ENCODE measurements at regions not wholly inside any gene's neighbourhood (a gene's known extent, or its start where the extent isn't known, plus 50 kb on each side); places are given as distances from the start of the nearest gene placed in this dataset.
A peak's percentile ranks its signal among the peaks of the same experiment; 100 is the strongest.
"Not testable (repeated sequence)": the region's sequence is repeated elsewhere in the genome, so short reads cannot be mapped to it uniquely, and the experiment has no call there.

DNA sequence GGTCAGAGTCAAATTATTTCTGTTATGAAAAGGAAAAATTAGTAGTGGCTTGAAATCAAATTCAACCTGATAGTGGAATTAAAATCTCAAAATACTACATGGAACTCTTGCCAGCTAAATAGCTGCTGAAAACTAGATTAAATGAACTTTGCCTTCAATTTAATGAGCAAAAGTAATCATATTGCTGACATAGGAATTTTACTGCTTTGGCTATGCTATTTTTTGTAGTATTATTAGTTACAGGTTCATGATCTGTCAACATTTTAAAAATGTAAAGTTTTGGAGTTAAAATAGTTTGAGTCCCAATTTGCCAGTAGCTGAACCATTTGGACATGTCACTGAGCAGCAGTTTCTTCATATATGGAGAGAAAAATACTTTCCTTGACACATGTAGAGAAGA, 81.4 kb downstream of the RERGL start:
- DNase-seq (ENCODE audit: low read depth), result no peak

DNA sequence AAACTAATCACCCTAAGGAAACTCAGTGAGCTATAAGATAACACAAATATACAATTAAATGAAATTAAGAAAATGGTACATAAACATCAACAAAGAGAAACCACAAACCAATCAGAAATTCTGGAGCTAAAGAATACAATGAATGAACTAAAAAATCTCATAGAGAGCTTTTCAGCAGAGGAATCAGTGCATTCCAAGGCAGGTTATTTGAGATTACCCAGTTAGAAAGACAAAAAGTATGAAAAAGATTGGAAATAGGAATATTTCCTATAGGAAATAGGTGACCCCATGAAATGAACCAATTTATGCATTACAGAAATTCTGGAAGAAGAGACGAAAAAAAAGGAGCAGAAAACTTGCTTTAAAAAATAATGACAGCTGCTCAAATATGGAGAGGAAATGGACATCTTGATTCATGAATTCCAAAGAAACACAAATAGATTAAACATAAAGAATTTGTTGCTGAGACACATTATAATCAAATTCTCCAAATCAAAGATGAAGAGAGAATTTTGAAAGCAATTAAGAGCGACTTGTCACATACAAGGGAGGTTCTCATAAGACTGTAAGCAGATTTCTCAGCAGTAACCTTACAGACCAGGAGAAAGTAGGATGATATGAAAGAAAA, 90.7 kb downstream of the RERGL start:
- no peak for DNase-seq (ENCODE audit: low read depth)

DNA sequence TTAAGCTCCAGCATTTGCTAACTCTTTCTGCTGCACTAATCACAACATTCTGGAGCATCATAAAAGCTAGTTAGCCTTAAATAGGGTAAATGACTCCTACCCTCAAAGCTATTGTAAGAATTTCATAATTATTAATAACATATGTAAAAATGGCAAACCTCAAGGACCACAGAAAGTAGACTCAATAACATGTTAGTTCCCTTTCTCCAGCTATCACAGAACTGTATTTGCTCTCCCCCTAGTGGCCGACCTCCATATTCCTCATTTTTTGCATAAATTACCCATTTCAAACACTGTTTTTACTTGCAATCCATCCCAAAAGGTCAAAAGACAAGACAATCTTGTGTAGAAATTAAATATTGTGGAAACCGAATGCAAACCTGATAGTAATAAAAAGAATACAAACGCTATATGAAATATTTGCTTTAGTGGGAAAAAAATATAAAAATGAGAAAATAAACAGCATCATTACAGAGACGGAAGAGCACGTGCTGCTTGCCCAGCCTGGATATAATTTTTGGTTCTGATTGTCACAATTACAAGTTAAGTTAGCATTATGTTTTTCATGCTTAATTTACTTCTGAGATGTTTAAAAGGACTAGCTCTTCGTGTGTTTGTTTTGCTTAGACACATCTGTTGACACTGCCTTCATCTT, 97.9 kb downstream of the RERGL start:
- DNase-seq (ENCODE audit: low read depth), result peak; percentile 14

DNA sequence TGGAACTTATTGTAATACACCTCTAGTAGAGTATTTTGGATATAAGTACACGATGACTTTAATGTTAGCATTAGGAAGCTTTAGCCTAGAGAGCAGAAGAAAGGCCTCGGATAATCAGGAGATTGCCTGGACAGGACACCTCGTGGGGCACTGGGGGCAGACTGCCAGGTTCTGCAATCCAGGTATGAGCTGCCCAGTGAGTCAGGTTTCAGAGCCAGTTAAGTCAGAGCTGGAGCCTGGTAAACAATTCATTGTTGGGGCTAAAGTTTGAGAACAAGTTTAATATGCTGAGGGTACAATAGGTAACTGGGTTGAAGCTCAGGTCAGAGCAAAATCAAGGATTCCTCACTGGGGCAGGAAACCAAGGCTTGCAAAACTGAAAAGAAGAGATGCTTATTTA, 107.4 kb downstream of the RERGL start:
- DNase-seq (ENCODE audit: low read depth), result no peak

DNA sequence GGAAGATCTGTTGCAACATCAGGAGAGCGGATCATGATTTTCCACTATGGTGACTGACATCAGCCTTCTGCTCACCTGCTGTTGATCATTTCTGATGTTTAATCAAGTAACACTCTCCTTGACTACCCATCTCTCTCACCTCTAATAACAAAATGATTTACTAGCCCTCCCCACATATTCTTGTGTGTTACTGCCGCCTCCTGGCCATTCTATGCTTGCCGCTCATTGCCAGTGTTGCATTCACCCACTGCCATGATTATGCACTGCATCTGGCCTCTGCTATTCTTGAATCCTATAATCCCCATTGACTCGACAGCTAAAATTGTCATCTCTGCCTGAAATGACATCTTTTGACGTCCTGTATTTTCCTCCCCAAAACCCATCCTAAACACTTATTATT, 113.8 kb downstream of the RERGL start:
- no peak for DNase-seq (ENCODE audit: low read depth)

DNA sequence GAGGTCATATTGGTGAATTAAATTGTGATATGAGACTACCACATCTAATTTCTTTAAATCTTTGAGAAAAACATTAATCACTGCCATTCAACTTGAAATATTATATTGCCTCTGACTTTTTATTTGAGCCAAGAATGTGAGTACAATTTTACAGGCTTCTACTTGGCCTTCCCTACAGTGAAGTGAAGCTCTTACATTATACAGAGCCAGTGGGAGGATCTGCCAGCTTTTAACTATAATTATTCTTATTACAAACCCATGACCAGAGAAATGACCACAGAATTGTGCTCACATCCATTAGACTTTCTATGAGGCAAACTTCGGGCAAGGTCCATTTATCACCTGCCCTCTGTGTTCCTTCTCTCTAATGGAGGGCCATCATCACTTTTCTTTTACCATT, 114.2 kb downstream of the RERGL start:
- no peak for DNase-seq (ENCODE audit: low read depth)

DNA sequence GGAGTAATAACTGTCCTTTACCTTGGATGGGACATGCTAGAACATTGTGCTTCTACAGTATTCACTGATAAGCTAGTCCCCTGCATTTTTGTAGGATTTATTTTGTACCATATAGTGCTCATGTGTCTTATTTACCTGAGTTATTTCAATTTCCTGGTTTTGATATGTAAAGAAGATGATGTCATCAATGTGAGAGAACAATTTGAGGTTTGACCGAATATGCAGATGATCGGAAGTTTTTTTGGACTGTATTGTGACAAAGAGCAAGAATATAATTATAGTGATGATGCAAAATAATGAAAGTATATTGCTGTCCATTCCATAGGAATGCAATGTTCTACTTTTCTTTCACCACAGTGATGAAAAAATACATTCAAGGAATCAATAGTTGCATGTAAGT, 114.8 kb downstream of the RERGL start:
- no peak for DNase-seq (ENCODE audit: low read depth)

DNA sequence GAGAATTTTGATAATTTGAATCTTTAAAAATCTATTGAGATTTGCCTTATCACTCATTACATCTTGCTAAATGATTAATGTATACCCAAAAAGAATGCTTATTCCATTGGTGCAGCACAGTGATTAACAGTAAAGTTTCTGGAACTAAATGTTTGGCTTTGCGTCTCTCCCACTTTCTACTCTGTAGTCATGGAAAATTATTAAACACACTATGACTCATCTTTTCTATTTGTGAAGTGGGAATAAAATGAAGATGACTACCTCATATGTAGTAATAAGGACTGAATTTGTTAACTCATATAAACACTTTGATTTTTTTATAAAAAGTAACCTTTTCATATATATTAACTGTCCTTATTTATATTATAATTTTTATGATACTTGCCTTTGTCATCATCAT, 118.1 kb downstream of the RERGL start:
- peak; percentile 8 for DNase-seq (ENCODE audit: low read depth)

DNA sequence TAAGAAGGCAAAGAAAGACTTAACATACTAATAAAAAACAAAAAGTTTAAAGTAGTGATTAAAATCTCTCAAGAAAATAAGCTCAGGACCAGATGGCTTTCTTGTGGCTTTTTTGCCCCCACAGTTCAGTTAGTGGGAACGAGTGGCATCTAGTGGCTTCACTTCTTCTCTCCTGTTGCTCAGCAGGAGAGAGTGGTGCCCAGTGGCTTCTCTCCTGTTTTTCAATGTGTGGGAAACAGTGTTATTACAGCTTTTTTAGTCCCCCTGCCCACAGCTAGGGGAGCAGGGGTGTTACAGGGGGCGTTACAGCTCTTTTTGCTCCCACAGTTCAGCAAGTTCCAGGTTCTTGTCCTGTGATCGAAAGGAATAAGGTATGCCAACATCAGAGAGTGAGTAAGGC, 135.2 kb downstream of the RERGL start:
- DNase-seq (ENCODE audit: low read depth), result no peak

DNA sequence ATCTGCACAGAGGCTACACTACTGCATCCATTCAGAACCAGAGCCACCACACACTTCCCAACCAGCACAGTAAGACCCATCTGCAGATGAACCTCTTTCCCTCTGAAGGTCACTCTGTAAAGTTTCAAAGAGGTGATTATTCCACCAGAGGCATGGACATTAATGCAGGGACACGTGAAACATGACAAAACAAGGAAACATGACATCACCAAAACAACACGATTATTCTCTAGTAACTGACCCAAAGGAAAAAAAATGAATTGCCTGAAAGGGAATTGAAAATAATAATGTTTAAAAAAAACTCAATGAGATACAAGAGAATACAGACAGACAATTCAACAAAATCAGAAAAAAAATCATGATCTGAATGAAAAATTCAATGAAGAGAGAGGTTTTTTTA, 139.1 kb downstream of the RERGL start:
- DNase-seq (ENCODE audit: low read depth), result no peak

DNA sequence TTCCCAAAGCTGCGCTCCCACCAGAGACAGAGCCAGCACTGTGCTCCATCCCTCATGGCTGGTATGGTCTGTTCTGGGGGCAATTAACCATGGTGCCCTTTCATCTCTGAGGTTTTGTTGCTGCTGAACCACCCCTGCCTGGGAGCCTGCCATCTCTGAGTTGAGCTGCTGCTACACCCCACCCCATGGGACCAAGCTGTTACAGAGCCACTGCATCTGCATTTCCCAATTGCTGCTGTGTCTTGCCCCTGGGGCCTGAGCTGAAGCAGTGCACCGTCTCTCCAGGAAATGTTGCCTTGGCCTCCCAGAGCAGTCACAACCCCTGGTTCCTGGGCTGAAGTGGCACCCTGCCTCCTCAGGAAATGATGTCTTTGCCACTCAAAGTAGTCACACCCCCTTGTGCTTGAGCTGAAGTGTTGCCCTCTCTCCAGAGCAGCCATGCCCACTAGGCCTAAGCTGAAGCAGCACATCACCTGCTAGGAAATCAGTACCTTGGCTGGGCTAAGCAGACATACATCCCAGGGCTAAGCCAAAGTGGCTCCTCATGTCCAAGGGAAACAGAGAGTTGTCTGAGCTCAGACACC, 140.3 kb downstream of the RERGL start:
- DNase-seq (ENCODE audit: low read depth), result no peak

DNA sequence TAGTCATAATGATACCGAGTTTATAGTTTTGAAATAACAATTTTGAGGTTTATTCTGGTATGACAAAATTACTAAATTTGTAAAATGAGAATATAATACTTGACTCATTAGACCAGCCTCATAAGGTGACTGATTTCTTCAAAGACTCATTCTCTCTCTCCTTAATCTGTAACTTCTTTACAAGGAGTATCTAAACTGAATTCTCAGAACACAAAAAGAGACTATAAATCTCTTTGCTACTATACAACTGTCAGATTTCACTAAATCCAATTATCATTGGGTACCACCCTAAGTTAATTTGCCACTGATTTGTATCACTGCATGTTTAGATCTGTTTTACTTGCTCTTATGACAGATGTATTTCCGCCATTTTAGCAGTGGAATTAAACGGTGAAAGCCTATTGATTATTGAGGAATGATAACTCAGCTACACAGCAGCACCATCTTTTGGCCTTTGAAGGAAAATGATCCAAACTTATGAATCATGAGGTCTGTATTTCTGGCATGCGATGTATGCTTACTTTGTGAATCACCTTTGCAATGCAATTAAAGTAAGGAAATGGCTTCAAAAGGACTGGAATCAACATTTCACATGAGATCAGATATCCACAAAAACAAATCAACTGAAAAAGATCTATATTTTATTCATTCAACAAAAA, 161.2 kb downstream of the RERGL start:
- peak; percentile 40 for DNase-seq (ENCODE audit: low read depth)

DNA sequence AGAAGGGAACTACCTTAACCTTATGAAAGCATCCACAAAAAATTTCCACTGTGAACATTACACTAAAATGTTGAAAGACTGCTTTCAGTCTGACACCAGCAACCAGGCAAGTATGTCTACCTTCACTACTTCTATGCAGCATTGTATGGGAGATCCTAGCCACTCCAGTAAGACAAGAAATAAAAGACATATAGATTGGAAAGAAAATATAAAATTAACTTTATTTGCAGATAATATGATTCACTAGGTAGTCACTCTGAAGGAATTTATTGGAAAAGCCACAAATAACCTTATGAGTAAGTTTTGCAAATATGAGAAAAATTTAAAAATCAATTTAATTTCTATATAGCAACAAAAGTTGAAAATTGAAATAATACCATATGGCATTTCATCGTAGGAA, 172.0 kb downstream of the RERGL start:
- no peak for DNase-seq (ENCODE audit: low read depth)

DNA sequence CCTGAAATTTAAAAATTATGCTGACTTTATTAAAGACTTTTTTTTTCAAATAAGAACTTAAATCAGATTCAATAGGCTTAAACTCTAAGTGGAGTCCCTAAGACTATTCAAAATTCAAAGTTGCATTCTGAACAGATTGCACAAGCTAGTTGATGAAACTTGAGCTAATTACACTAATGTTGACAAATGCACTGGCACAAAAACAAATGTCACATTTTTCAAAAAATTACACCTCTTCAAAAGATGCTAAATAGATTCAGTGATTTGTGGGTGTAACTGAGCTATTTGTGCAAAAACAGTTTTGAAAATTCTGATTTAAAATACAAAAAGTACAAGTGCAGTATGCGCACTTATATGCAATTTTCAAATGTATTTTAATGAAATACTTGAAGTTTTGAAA, 205.4 kb downstream of the RERGL start:
- DNase-seq (ENCODE audit: low read depth), result no peak

DNA sequence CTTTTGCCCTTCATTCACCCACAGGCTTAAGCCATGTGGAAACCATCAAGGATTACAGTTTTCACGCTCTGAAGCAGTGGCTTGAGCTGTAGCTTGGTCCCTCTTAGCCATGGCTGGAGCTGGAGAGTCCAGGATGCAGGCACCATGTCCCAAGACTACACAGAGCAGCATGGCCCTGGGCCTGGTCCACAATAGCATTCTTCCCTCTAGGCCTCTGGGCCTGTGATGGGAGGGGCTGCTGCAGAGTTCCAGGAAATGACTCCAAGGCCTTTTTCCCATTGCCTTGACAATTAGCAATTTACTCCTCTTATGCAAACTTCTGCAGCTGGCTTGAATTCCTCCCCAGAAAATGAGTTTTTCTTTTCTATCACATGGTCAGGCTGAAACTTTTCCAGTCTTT, 211.3 kb downstream of the RERGL start:
- no peak for DNase-seq (ENCODE audit: low read depth)

DNA sequence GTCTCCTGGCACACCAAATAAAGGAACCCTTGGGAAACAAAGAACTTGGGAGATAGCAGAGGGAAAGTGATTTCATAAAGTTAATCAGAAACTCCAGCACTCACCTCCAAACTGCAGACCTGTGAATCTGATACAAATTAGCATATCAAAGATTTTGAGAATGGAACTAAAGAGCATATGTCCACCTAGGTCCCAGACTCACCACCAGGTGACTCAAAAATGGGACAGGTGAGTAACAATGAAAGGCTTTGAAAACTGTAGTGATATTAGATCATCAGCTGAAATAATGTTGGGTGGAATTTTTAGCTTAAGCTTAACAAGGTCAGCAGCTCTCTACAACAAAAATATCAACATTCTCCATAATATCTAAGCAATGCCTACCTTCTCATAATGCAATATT, 214.8 kb downstream of the RERGL start:
- no peak for DNase-seq (ENCODE audit: low read depth)

DNA sequence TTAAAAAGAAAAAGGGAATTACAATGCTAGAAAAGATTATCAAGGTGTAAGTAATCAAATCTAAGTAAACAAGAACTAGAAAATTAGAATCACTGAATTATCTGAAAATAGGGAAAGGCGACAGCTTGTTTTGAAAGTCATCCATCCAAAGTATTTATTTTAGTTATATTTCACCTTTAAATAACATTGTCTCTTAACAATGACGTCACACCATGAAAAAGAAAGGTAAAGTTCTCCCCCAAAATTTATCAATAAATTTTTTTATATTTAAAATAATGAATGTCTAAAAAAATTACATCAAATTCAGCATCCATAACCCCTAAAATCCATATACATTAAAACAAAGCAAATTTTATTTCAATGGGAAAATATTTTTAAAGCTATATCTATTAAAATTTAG, 223.2 kb downstream of the RERGL start:
- no peak for DNase-seq (ENCODE audit: low read depth)

DNA sequence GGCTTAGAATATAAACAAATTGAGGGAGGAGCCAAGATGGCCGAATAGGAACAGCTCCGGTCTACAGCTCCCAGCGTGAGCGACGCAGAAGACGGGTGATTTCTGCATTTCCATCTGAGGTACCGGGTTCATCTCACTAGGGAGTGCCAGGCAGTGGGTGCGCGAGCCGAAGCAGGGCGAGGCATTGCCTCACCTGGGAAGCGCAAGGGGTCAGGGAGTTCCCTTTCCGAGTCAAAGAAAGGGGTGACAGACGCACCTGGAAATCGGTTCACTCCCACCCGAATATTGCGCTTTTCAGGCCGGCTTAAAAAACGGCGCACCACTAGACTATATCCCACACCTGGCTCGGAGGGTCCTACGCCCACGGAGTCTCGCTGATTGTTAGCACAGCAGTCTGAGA, 234.4 kb downstream of the RERGL start:
- not testable (repeated sequence) for DNase-seq (ENCODE audit: low read depth)

DNA sequence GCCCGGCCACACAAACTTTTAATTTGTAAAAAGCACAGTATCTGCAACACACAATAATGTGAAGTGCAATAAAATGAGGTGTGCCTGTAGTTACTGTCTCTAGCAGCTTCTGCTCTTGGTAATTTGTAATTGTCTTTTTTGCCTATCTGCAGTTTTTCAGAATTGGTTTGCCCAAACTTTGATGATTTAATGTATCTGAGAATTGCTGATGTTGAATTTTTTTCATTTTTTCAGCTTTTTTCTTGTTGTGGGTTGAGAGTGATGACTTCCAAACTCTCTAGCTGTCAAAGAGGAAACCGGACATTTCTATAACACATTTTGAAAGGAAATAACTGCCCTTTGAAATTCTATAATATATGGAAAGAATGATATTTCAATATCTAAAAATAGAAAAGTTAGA, 236.9 kb downstream of the RERGL start:
- no peak for DNase-seq (ENCODE audit: low read depth)

DNA sequence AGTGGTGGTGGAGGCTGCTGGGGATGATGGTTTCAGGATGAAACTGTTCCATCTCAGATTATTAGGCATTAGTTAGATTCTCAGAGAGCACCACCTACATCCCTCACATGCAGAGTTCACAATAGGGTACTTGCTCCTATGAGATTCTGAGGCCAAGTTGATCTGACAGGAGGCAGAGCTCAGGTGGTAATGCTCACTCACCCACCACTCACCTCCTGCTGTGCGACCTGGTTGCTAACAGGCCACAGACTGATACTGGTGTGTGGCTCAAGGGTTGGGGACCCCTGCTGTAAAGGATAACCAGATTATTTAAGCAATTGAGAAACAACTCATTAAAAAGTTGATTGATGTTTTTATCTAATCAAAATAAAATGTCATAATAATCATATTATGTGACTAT, 248.5 kb downstream of the RERGL start:
- no peak for DNase-seq (ENCODE audit: low read depth)

DNA sequence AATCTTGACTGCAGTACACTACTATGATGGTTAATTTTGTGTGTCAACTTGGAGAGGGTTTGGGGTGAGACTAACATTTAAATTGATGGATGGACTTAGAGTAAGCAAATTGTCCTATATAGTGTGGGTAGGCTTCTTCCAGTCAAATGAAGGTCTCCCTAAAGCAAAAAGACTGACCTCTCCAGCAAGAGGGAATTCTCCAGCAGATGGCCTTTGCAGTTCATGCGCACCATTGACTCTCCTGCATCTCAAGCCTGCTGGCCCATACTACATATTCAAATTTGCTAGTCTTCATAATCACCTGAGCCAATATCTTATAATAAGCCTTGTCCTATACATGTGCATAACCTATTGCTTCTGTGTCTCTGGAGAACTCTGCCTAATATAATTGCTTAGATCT, 260.2 kb downstream of the RERGL start:
- DNase-seq (ENCODE audit: low read depth), result no peak

DNA sequence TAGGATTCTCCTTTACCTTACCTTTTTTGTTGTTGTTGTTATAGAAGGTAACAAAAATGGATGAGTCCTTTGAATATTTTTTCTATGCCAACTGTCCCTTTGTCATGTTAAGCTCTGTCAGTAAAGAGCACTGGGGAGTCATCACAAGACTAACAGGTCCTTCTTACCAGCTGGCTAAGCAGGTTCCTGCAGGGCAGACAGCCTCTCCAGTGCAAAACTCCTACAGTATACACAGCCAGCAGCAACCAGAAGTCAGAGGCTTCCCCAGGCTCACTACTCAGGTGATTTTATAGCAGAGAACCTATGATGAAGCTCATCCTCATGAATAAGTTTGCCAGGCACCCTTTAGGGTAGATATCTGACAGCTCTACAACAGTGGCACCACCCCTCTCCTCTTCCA, 271.1 kb downstream of the RERGL start:
- no peak for DNase-seq (ENCODE audit: low read depth)

DNA sequence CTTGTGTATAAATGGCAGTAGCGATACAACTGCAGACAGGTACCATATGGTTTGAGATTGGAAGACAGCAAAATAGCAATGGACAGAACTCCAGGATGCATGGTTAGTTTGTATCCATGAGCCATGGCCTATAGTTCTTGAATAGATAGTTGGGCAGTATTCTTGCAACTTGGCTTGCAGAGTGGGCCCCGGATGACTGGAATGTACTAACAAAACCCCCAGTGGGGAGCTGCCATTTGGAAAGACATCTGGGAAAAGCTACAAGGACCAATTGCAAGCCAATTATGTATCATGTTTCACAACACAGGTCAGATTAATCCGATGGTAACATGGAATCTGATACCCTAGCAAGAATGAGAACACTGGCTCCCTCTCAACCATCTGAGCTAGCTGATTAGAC, 279.6 kb downstream of the RERGL start:
- no peak for DNase-seq (ENCODE audit: low read depth)
